ENCODE measurements at regions not wholly inside any gene's neighbourhood (a gene's known extent, or its start where the extent isn't known, plus 50 kb on each side); places are given as distances from the start of the nearest gene placed in this dataset.

DNA sequence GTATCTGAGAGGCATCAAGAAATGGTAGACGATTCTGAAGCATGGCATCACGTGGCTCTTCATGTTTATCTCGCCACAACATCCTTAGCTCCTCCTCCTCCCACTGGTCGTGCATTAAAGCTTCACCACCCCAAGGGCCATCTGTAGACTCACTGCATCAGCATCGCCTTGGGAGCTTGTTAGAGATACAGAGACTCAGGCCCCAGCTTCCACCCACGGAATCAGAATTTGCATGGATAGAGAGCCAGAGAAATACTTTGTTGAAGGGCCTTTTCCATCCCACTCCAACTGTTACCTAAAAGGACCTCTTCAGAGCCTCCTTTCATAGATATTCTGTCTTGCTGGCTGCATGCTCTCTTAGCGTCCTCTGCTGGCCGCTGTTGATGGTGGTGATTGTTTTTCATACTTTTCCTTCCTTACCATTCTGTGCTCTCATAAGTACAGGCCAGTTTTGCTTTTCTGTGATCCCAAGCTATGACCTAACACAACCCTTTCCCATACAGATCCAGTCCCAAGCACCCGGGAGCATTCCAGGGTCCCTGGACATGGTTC lies 1049.4 kb upstream of the EEF2KMT start:
- DNase-seq (ENCODE audit: extremely low spot score, unreplicated experiment) = no peak
- TF ChIP-seq, protein P1, sequence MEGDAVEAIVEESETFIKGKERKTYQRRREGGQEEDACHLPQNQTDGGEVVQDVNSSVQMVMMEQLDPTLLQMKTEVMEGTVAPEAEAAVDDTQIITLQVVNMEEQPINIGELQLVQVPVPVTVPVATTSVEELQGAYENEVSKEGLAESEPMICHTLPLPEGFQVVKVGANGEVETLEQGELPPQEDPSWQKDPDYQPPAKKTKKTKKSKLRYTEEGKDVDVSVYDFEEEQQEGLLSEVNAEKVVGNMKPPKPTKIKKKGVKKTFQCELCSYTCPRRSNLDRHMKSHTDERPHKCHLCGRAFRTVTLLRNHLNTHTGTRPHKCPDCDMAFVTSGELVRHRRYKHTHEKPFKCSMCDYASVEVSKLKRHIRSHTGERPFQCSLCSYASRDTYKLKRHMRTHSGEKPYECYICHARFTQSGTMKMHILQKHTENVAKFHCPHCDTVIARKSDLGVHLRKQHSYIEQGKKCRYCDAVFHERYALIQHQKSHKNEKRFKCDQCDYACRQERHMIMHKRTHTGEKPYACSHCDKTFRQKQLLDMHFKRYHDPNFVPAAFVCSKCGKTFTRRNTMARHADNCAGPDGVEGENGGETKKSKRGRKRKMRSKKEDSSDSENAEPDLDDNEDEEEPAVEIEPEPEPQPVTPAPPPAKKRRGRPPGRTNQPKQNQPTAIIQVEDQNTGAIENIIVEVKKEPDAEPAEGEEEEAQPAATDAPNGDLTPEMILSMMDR (conservative IDR thresholded peaks at IDR 0.05) = peak; percentile 19
- Mint-ChIP-seq H3K9me3 (peaks cover 5% of the 10 kb centered on the region), H3K27me3 (peaks cover 13% of the 10 kb centered on the region), H3K27ac (no peak overlapping the region), H3K4me3 (no peak overlapping the region), H3K36me3 (no peaks in the 10 kb centered on the region), H3K4me1 (ENCODE audit: unreplicated experiment) (no peaks in the 10 kb centered on the region)

DNA sequence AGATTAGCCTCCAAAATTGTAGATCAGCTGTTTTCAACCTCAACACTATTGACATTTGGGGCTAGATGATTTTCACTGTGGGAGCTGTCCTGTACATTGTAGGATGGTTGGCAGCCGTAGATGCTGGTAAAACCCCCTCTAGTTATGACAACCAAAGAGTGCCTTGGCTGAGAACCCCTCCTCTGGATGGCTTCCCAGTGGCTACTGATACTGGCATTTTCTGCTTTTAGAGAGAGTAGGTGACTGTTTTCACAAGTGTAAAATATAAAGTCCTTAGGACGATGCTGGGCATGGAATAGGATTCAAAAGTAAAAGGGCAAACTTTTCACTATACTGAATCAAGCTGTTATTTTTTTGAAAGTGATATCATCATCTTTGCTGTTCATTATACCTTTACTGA lies 1048.8 kb upstream of the EEF2KMT start:
- TF ChIP-seq, protein P1 (conservative IDR thresholded peaks at IDR 0.05) = no peak
- H3K4me3 Mint-ChIP-seq = no peak overlapping the region
- no peak overlapping the region for H3K27ac Mint-ChIP-seq
- no peaks in the 10 kb centered on the region for H3K4me1 Mint-ChIP-seq (ENCODE audit: unreplicated experiment)
- peaks cover 5% of the 10 kb centered on the region for H3K9me3 Mint-ChIP-seq
- peaks cover 10% of the 10 kb centered on the region for H3K27me3 Mint-ChIP-seq
- DNase-seq (ENCODE audit: extremely low spot score, unreplicated experiment) = no peak
- no peaks in the 10 kb centered on the region for H3K36me3 Mint-ChIP-seq

DNA sequence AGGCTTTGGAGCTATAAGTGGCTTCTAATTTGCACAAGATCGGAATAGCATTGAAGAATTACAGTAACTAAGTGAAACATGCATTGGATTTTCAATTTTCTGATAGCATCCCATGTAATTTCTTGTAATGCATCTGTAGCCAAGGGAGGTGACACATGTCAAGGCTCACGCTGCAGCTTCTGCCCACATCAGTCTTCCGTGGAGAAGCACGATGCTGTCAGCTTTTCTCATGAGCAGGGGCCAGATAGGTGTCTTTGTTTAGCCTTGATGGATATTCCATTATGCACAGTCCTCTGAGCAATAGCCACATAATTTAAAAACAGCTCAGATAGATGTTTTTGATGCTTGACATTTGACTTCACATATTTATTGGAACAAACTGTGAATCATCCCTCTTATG lies 1046.9 kb upstream of the EEF2KMT start:
- Mint-ChIP-seq H3K4me3 (no peak overlapping the region), H3K27me3 (peaks cover 13% of the 10 kb centered on the region), H3K27ac (no peak overlapping the region), H3K9me3 (peaks cover 5% of the 10 kb centered on the region), H3K4me1 (ENCODE audit: unreplicated experiment) (no peaks in the 10 kb centered on the region), H3K36me3 (no peaks in the 10 kb centered on the region)
- TF ChIP-seq, protein P1 (conservative IDR thresholded peaks at IDR 0.05) = no peak
- DNase-seq (ENCODE audit: extremely low spot score, unreplicated experiment) = no peak

DNA sequence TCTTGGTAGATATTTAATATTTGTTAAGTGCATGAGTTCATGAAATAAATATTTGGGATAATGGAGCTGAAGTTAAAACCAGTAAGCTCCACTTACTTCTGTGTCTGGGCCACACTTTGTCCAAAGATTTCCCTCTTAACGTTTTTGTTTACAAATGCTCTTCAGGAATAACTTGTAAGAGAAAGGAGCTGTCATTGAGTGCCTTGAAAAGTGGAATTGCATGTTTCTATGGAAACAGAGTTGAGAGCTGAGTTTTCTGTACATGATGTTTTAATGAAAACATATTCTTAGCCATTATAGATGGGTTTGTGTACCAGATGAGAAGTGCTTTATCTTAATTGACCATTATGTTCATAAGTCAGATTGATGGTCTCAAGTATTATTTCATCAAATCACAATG lies 1045.4 kb upstream of the EEF2KMT start:
- Mint-ChIP-seq H3K27ac (no peak overlapping the region), H3K9me3 (peaks cover 5% of the 10 kb centered on the region), H3K36me3 (no peaks in the 10 kb centered on the region), H3K4me3 (no peak overlapping the region), H3K4me1 (ENCODE audit: unreplicated experiment) (no peaks in the 10 kb centered on the region), H3K27me3 (peaks cover 13% of the 10 kb centered on the region)
- TF ChIP-seq, protein P1 (conservative IDR thresholded peaks at IDR 0.05) = no peak
- no peak for DNase-seq (ENCODE audit: extremely low spot score, unreplicated experiment)

DNA sequence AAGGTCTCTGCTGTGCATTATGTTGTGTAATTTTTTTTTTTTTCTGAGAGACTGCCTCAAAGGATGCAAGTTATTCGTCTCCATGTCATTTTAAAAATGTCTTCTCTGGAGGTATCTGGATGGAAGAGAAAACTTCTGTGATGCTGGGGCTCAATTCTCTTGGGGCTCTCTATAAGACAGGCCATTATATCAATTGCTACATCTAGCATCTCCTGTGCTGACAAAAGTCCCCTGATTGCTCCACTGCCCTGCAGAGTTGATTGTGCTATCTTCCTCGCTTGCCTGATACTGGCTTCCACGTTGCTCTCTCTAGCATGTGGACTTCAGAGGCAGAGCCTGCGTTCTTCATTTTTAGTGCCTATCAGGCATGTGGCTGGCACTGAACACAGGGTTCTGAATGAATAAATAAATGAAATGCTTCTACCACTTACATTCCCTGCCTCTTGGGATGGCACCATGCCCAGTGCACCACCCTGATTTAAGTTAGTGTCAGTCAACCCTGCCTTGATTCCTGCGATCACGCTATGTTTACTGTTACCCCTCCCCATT lies 1035.5 kb upstream of the EEF2KMT start:
- no peaks in the 10 kb centered on the region for H3K36me3 Mint-ChIP-seq
- H3K4me3 Mint-ChIP-seq = no peak overlapping the region

More for the DNA sequence above, 1035.5 kb upstream of the EEF2KMT start:
- TF ChIP-seq, protein P1 (conservative IDR thresholded peaks at IDR 0.05) = no peak
- Mint-ChIP-seq H3K9me3 (no peaks in the 10 kb centered on the region), H3K4me1 (ENCODE audit: unreplicated experiment) (no peaks in the 10 kb centered on the region), H3K27me3 (peaks cover 4% of the 10 kb centered on the region), H3K27ac (no peak overlapping the region)
- no peak for DNase-seq (ENCODE audit: extremely low spot score, unreplicated experiment)
